GM18526 (cell line): ENCODE measurements at regions not wholly inside any gene's neighbourhood (a gene's known extent, or its start where the extent isn't known, plus 50 kb on each side); places are given as distances from the start of the nearest gene placed in this dataset.

ENCODE experiments used
- POLR2A ChIP-seq: IDR thresholded peaks from 3 replicates; pipeline ENCODE4 v1.6.1; 2011; ENCODE audit not compliant: insufficient read length; ENCODE audit errors: extremely low read depth

GRCh38 chr11:19537803-19538453 is 174.7 kb upstream of the NAV2 start:
- no peak for TF ChIP-seq POLR2A

DNA sequence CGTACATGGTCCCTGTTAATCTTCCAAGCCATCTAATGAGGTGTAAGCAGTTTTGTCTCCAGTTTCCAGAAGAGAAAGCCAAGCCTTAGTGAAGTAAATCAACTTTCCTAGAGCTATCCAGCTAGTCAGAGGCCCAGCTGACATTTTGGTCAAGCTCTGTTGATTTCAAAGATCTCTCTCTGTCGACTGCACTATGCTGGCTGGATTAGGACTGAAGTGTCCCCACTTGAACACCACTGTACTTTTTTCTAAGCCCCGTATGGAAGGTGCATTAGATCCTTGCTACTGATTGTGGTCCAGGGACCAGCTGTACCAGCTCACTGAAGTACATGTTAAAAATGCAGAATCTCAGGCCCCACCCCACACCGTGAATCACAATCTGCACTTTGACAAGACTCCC is 176.5 kb upstream of the NAV2 start:
- TF ChIP-seq POLR2A = no peak

DNA sequence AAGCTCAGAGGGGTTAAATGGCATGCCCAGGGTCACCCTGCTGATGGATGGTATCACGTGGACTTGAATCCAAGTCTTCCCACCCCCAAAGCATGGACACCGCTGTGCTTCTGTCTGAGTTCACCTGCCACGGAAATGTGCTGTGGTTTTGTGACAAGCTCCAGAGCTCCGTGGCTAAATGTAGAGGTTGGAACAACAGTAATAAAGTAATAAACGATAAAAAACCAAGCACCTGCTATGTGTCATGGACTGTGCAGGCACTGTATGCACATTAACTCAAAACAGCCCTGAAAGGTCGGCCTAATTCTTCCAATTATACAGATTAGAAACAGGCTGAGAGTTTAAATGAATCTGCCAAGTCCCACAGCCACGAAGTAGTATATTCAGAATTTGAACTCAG is 182.1 kb upstream of the NAV2 start:
- TF ChIP-seq POLR2A = no peak

GRCh38 chr11:19526119-19526518 is 186.5 kb upstream of the NAV2 start:
- TF ChIP-seq POLR2A = no peak

GRCh38 chr11:19525714-19526113 is 186.9 kb upstream of the NAV2 start:
- TF ChIP-seq POLR2A = no peak

GRCh38 chr11:19525276-19525675 is 187.4 kb upstream of the NAV2 start:
- TF ChIP-seq POLR2A = no peak

- no peak for TF ChIP-seq POLR2A
Measured at GRCh38 chr11:19524171-19524671, 188.4 kb upstream of the NAV2 start.

DNA sequence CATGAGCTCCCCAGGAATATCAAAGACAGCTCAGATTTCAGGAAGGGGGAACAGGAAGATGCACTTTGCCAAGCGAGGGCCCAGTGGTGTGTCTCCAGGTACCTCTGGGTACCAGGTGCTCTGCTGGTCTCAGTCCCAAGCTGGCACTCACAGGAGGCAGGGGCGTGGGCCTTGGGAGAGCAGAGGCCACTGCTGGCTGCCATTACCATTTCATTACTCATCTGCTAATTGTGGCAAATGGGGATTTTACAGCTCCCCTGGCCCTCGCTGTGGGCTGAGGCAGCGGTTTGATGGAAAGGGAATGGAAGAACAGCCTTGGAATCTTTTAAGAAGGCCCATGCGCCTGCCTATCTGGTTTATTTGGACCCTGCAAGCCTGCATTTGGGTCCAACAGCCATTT is 192.0 kb upstream of the NAV2 start:
- no peak for TF ChIP-seq POLR2A

DNA sequence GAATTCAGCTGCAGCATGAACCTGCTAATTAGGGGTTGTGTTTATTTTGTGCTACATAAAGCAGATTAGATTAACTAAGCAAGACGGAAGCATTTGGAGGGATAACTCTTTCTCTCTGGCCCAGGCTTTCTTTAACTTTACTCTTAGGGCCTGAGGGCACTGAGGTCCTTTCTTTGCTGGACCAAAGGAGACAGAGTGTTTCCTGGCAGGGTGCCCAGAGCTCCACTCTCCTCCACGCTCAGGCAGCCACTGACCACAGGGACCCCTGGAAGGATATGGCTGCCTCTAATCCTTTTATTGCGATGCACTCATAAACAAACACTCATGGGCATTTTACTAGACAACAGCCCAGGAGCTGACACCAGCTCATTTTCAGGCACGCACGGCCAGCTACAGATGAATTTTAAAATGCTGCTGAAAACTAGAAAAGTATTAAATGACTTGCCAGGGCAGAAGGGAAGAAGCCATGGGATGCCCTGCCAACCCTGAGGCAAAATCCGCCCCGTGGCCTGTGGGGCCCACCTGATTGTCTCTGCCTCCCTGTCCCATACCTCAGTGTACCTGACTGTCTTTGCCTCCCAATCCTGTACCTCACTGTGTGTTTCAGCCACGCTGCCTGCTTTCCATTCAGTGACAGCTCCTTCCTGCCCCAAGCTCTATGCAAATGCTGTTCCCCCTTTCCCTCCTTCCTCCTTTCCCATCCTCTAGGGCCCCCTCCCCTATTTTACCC is 192.6 kb upstream of the NAV2 start:
- TF ChIP-seq POLR2A = no peak

GRCh38 chr11:19519353-19519752 is 193.3 kb upstream of the NAV2 start:
- no peak for TF ChIP-seq POLR2A

DNA sequence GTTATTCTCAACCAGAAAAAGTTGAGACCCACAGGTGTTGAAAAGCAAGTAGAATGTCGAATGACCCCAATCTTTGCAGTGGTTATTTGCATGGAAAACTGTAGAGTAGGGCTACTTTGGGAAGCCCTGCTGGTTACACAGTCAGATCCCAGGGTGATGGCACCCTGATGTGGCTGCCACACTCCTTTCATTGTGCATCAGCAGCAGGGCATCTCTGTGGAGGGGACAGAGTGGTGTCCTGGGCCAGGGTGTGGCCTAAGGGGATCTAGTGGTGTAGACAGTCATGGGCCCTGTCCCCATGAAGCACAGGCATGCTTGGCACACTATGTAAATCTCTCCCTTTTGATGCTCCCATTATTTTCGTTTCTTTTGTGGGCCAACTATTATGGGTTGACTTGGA is 199.4 kb upstream of the NAV2 start:
- no peak for TF ChIP-seq POLR2A

GRCh38 chr11:19512618-19513017 is 200.0 kb upstream of the NAV2 start:
- TF ChIP-seq POLR2A = no peak

DNA sequence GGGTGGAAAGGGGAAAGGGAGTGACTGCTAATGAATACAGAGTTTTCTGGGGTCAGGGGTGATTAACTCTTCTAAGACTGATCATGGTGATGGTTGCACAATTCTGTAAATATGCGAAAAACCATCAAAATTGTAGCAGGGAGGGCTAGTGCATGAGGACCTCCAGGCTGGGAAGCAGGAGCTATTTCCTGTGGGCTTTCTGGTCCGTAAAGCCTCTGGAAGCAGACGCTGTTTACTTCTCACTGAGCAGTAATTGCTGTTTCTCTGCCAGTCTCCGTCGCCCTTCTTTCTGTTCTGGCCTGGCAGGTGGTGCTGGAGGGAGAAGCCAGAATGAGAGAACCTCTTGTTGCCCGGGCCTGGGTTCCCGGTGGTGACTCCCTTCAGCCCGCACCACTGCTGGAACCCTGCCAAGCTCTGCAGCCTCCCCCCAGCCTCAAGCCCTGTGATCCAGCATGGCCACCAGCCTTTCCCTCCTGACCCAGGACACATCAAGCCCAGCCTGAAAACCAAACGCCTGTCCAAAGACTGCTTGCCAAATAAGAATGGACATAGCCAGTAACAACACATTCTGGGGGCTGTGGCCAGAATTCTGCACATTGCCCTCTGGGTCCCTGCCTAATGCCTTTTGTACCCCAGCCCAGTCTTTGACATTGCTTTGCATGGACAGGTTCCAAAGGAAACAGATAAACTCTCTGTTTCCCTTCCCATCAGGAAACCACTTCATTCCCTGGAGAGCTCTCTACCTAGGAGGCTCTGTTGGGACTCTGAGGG is 201.0 kb upstream of the NAV2 start:
- no peak for TF ChIP-seq POLR2A

DNA sequence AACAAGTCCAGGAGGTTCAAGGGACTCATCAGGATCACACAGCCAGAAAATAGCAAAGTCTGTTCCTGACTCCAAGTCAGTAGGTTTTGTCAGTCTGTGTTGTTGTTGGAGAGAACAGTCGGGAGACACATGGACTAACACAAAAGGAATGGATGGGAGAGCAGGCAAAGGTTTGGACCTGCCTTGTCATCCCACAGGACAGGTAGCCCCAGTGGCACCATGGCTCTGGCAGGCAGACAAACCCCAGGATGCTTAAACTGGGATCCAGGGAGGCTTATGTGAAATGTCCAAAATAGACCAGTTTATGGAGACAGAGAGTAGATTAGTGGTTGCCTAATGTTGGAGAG is 201.6 kb upstream of the NAV2 start:
- TF ChIP-seq POLR2A = no peak

GRCh38 chr11:19510468-19510867 is 202.2 kb upstream of the NAV2 start:
- TF ChIP-seq POLR2A = no peak

GRCh38 chr11:19509215-19509614 is 203.4 kb upstream of the NAV2 start:
- no peak for TF ChIP-seq POLR2A
